HG02885 (cell line): ENCODE measurements at regions not wholly inside any gene's neighbourhood (a gene's known extent, or its start where the extent isn't known, plus 50 kb on each side); places are given as distances from the start of the nearest gene placed in this dataset.
"Not testable (repeated sequence)": the region's sequence is repeated elsewhere in the genome, so short reads cannot be mapped to it uniquely, and the experiment has no call there.

Experiments used
- ATAC-seq: cut with Tn5 transposase; IDR thresholded peaks from one replicate; pipeline ENCODE4 v1.9.1; 2021; ENCODE audit warnings: mild to moderate bottlenecking; ENCODE audit not compliant: unreplicated experiment, poor library complexity

DNA sequence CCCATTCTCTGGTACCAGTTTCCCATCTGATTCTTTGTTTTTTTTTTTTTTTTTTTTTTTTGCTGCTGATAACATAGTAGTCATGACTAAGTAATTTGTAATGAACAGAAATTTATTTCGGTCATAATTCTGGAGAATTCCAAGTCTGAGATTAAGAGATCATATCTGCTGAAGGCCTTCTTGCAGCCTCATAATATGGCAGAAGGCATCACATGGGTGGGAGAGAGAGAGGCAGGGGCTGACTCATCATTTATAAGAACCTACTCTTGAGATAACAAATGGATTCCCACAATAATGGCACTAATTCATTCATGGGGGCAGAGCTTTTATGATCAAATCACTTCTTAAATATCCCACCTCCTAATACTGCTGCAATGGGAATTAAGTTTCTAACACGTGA lies 1034.3 kb downstream of the STIM2 start:
- ATAC-seq: no peak

DNA sequence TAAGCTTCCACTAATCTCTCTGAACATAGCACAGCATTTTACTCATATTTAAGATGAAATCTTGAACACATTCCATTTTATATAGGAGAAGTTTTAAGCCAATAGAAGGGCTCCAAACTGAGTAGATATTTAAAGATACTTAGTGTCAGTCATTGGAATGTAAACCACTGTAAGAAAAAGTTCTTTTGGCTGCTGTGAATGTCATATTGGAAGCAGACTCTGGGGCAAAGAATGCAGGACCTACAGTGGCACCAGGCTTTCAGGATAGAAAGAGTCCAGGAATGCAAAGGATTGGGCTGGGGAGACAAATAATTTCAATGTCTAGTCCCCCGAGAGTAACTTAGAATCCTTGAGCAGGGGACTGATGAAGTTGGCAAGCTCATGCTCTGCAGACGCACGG lies 1047.7 kb downstream of the STIM2 start:
- no peak for ATAC-seq

DNA sequence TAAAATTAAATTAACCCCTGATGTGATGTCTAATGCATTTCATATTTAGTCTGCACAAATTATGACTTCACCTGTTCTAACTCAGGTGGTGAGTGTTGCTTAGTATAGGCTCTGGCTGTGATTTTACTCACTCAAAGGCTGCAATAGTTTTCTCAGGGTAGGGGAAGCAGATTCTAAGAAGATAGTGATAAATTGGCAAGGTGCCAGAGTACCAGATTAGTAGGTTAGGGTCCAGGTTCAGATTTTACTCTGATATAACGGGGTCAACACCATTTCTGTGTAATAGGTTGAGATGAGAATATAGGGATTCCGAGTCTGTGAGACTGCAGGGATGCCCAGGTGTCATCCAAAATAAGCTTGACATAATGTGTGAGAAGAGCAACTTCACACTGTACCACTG lies 1049.6 kb downstream of the STIM2 start:
- ATAC-seq: no peak

DNA sequence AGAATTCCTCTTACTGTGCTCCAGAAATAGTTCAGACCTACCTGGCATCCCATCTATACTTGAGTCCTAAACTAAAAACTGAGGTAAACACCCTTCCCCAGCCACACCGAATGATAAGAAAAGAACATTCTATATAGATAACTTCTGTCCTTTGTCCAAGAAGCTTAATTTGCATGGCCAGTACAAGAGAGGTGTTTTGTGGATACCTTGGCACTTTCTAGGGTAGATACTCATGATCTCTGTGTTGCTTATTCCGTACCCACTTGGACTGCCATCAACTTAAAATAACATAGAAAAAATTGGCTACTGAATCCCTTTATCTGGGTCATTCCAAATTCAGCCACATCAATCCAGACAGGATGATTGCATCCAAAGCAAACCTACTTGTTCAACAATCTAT lies 1050.4 kb downstream of the STIM2 start:
- no peak for ATAC-seq

DNA sequence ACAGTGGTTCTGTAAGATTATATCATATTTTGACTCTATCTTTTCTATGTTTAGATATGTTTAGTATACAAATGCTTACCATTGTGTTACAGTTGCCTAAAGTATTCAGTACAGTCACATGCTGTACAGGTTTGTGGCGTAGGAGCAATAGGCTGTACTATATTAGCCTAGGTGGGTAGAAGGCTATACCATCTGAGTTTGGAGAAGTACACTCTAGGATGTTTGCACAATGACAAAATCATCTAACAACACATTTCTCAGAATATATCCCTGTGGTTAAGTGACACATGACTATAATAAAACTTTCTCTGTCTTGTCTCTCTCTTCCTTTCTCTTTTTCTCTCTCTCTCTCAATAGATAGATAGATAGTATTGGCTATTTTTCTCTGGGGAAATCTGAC lies 1053.1 kb downstream of the STIM2 start:
- ATAC-seq: no peak

DNA sequence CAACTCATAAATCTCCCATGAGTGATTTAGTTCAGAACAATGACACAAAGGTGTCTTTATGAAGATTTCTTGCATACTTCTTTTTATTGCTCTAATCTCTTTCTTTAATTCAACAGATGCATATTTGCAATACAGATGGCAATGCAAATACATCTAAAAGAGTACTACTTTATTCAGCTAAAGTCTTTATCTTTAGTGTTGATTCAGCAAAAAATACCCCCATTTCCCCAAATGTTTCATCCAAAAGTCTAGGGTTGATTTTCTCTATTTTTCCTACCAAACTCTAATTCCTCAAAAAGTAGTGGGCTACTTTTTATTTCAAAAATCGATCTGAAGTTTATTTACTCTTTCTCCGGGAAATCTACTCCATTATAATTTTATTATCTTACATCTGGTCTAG lies 1055.2 kb downstream of the STIM2 start:
- ATAC-seq: no peak

DNA sequence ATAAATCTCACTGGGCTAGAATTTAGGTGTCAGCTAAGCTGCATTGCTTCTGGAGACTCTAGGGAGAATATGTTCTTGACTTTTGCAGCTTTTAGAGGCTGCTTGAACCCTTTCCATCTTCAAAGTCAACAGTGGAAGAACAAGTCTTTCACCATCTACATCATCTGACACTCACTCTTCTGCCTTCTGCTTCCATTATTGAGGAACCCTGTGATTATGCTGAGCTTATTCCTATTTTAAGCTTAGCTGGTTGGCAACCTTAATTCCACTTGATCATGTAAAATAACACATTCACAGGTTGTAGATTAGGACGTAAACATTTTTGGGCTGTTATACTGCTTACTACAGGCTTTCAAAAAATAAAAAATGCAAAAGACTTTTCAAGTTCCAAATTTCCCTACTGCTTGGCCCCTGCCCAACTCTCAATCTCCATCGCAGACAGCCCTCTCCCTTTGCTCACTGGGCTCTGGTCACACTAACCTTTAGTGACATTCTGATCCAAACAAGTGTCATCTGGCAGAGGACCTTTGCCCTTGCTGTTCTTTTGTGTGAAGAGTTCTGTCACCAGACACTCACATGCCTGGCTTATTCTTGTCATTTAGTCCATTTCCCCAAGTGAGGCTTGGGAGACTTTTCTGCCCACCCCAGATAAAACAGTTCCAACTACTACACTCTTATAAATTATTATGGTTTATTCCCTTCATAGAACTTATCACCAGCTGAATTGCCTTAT lies 1056.0 kb downstream of the STIM2 start:
- ATAC-seq: no peak

DNA sequence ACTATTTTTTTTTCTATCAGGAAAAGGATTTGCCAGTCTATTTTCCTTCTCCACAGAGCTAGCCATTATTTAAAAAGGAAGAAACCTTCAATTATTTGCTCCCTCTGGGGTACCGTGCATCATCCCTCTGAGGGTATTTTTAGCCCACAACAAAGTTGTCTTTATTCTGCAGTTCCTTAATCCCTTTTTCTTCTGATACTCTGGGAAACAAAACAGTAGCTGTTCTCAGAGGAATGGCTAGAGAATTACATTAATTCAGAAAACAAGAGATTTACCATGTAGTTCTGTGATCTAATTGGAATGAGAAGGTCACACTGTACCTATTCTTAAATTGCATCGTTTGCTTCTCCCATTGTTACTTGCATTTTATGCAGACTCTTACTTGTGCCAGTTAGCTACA lies 1056.7 kb downstream of the STIM2 start:
- no peak for ATAC-seq

DNA sequence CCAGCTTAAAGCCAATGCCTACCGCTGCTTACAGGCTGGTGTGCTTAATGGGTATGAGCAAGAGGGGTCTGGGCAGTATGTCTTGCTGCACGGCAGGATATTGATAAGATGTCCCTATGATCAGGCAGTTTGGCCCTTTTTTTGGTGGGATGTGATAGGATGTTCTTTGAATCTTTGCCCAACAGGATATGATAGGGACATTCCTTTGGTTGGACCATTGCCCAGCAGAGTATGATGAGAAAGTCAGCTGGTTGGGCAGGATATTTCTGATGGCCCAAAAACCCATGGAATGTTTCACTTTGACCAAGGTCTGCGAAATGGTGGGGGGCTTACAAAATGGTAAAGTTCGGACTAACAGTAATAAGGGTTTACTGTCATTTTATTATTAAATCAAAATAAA lies 1060.6 kb downstream of the STIM2 start:
- no peak for ATAC-seq

DNA sequence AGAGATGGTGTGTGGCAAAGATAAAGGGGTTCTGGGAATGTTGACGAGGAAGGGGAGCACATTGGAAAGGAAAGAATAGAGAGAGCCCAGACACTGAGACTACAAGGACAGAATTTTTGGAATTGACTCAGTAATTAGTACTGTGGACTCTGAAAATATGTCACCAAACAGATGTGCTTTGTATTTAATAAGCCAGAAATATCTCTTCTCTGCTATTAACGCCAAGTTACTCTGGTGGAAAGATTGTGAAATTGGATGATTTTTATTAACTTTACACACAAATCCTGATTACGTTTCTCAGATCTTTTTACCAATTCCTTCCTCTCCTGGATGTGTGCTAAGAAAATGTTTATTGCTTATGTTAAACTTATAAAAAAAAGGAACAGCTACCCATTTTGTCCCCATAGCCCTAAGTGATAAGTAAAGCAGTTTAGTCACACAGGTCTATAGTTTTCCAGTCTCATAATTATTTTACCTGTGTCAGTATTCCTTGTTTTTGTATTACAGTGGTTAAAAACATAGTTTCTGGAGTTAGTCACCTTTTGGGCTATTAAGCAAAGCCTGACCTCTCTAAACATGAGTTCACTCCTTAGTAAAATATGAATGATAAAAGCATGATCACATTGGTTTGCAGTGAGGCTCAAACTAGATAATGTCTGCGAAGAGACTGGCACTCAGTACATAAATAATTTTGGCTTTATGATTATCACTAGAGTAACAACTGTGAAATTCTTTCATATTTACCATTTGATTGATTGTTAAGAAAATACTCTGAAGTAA lies 1068.3 kb downstream of the STIM2 start:
- ATAC-seq: no peak

DNA sequence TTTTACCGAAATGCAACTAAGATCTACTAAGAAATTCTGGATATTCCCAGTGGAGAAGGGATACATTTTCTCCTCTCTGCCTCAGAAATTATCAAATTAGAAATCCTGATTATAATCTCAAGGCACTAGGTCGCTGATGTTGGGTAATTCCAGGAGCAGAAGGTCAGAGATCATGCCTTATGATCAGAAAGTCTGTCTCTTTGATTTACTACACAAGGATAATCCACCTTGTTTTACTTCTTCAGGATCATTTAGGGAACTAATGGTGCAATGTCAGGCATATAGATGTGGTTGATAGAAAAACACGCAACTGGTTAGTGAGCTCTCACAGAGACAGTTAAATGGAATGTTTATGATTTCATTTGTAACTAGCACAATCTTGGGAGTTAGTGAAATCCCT lies 1069.7 kb downstream of the STIM2 start:
- no peak for ATAC-seq

DNA sequence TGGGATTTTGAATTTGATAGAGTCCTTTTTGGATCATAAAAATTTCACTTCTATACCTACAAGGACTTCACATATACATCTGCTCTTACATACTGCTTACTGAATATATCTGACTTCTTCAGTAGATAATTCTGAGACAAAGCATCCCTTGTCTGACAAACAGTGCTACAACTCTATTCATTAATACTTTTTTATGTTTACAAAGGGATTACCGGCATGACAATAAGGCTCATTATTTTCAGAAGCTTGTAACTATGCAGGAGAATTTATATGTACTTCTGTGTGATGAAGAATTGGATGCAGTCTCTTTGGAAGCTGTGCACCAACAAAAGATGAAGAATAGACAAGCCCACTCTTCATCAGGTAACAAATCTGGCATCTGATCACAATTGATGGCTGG lies 1070.3 kb downstream of the STIM2 start:
- ATAC-seq: no peak

DNA sequence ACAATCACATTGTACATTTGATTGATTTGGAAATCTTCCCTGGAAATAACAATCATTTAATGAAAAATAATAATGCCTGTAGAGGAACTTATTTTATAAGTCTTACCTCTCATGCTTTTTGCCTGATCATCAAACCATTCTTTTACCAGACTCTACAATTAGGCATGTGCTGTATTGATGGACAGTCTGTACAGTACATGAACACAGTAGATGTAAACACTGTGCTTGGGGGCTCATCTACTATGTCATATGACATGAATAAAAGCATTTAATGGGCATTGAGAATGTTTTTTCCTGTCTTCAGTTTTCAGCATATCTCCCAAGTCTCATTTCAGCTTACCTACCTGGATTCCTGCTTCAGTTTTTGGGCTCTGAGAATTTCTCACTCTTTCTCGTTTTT lies 1070.9 kb downstream of the STIM2 start:
- ATAC-seq: no peak

DNA sequence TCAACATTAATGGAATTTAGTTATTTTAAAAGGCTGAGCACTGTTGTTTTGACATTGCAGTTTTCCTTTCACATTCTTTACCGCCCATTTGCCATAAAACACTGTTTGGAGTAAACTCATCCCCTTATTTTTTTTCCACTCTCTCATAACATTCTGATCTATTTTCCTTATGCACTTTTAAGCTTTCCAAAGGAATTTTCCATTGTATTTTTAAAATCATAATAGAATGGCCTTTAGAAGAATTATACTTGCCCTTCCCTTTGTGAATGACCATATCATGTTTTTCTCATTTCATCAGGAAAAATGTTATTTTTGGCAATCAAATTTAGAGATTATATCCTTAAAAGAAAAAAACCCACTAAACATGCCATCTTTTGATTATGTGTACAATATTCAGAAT lies 1074.2 kb downstream of the STIM2 start:
- ATAC-seq: no peak

DNA sequence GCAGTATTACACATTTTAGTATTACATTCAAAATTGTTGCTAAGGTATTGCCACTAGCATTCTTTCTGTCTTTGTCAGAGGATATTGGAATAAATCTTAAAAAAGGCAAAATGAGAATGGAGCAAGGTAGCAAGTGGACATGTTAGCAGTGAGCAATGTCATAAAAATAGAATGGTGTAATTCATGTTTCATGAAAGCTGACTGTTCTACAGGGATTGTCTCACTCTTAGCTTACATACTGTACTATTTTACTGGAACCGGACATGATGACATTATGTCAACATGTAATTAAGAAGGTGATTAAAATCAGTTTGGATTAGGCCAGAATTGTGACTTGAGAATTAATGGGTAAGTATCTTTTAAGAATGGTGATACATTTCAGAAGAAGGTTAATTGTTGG lies 1086.2 kb downstream of the STIM2 start:
- no peak for ATAC-seq

DNA sequence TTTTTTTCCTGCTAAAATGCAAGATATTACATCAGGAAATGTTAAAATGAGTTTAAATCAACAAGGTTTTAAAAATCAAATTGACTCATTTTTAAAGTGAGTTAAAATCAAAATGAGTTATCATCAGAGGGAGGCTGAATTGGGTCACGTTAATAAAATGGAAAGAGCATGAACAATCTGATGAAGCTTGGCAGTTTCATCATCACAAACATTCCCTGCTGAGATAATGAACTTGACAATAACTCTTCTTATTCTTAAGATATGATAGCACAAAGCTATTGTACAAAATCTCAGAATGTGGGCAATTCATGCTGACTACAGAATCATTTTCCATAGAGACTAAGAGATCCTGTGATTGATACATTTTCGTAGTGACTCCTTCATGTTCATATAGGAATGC lies 1086.7 kb downstream of the STIM2 start:
- ATAC-seq: no peak

DNA sequence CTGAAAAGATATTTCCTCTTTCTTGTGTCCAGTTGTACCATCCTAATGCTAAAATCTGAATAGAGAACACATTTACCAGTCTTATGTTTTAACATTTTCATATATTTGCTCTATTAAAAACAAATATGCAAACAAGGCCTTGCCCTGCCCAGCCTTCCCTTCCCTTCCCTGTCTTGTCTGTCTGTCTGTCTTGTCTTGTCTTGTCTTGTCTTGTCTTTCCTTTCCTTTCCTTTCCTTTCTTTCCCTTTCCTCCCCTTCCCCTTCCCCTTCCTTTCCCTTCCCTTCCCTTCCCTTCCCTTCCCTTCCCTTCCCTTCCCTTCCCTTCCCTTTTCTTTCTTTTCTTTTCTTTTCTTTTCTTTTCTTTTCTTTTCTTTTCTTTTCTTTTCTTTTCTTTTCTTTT lies 1103.5 kb downstream of the STIM2 start:
- no peak for ATAC-seq

DNA sequence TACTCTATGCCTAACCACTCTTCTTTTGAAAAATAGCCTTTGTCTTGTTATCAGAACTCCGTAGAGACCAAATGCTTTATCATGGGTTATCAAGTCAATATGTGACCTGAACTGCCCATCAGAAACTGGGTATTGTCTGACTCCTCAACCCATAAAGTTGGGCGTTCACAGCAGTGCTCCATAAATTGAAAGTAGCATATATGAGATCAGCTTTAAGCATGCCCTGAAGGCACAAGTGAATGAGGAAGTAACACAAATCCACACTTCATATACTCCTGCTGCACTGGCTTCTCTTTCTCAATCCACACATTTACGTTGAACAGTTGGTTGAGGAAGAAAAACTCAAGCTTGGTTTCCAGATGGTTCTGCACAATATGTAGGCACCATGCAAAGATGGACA lies 1106.0 kb downstream of the STIM2 start:
- no peak for ATAC-seq

DNA sequence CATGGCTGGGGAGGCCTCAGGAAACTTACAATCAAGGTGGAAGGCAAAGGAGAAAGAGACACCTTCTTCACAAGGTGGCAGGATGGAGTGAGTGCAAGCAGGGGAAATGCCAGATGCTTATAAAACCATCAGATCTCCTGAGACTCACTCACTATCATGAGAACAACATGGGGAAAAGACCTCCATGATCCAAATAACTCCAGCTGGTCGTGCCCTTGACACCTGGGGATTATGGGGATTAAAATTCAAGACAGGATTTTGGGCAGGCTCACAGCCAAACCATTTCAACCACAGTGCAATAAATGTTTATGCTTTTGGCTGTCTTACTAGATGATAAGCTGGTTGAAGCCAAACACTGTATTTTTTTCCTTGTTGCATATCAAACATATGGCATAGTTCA lies 1112.4 kb downstream of the STIM2 start:
- ATAC-seq: no peak

DNA sequence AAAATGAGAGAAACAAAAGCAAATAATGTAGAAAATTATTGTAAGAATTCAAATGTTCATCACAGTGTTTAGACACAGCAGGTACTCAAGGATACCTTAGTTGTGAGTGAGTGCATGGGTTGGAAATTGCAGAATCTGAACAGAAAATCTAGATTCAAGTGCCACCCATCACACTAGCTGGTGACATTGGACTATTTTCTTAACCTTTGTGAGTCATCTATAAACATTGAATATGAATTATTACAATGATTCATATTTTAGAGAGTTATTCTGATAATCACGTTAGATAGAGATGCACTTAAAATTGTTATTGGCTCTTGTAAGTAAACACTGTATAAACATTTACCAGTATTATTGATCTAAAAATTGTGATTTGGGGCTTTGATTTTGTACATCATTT lies 1113.1 kb downstream of the STIM2 start:
- no peak for ATAC-seq

DNA sequence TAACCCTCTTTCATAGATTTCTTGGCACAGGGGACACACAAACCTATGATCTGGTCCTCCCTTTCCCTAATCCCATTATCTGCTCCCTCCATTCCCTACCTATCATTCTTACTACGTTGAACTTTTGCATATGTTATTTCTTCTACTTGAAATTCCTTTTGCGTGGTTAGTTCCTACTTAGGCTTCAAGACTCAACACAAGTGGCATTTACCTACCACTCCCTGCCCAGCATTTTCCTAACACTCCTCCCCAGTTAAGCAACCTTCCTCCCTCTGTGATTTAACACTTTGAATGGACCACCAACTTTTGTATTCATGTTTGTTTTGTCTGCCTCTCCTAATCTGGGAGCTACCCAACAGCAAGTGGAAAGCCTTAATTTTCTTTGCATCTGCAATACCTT lies 1113.7 kb downstream of the STIM2 start:
- ATAC-seq: no peak

DNA sequence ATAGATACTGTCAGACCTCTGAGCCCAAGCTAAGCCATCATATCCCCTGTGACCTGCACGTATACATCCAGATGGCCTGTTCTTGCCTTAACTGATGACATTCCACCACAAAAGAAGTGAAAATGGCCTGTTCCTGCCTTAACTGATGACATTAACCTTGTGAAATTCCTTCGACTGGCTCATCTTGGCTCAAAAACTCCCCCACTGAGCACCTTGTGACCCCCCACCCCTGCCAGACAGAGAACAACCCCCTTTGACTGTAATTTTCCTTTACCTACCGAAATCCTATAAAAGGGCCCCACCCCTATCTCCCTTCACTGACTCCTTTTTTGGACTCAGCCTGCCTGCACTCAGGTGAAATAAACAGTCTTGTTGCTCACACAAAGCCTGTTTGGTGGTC lies 1114.2 kb downstream of the STIM2 start:
- not testable (repeated sequence) for ATAC-seq
